Osteocyte (in vitro differentiated cells): ENCODE measurements at regions not wholly inside any gene's neighbourhood (a gene's known extent, or its start where the extent isn't known, plus 50 kb on each side); places are given as distances from the start of the nearest gene placed in this dataset.

Experiments
- DNase-seq: peaks from one replicate; pipeline ENCODE4 v3.0.0; 2021; ENCODE audit warnings: mixed read lengths; ENCODE audit not compliant: unreplicated experiment; ENCODE audit errors: extremely low spot score
- H3K27ac Mint-ChIP-seq: one replicate; pipeline ENCODE4 v1.8.0; 2021; ENCODE audit warnings: mild to moderate bottlenecking, mixed read lengths; ENCODE audit not compliant: unreplicated experiment
- H3K27me3 Mint-ChIP-seq: one replicate; pipeline ENCODE4 v1.8.0; 2021; ENCODE audit warnings: mixed read lengths; ENCODE audit not compliant: unreplicated experiment
- H3K36me3 Mint-ChIP-seq: one replicate; pipeline ENCODE4 v1.8.0; 2021; ENCODE audit warnings: mixed read lengths; ENCODE audit not compliant: unreplicated experiment
- H3K4me1 Mint-ChIP-seq: one replicate; pipeline ENCODE4 v1.8.0; 2021; ENCODE audit warnings: mixed read lengths; ENCODE audit not compliant: unreplicated experiment
- H3K4me3 Mint-ChIP-seq: one replicate; pipeline ENCODE4 v1.8.0; 2021; ENCODE audit warnings: mild to moderate bottlenecking, moderate library complexity, mixed read lengths; ENCODE audit not compliant: unreplicated experiment
- H3K9me3 Mint-ChIP-seq: one replicate; pipeline ENCODE4 v1.8.0; 2021; ENCODE audit warnings: mixed read lengths; ENCODE audit not compliant: unreplicated experiment
- TF ChIP-seq, protein P1 (sequence below): fragments of 200-600 bp; sonication (generic); IDR thresholded peaks from 2 replicates; pipeline ENCODE4 v1.5.0; 2021; ENCODE audit warnings: antibody characterized with exemption, mild to moderate bottlenecking, moderate library complexity

GRCh38 chr10:36451391-36451970 lies 673.9 kb upstream of the ANKRD30A start:
- H3K27ac Mint-ChIP-seq: no peak overlapping the region
- H3K9me3 Mint-ChIP-seq: no peaks in the 10 kb centered on the region
- H3K36me3 Mint-ChIP-seq: no peaks in the 10 kb centered on the region
- TF ChIP-seq, protein P1, sequence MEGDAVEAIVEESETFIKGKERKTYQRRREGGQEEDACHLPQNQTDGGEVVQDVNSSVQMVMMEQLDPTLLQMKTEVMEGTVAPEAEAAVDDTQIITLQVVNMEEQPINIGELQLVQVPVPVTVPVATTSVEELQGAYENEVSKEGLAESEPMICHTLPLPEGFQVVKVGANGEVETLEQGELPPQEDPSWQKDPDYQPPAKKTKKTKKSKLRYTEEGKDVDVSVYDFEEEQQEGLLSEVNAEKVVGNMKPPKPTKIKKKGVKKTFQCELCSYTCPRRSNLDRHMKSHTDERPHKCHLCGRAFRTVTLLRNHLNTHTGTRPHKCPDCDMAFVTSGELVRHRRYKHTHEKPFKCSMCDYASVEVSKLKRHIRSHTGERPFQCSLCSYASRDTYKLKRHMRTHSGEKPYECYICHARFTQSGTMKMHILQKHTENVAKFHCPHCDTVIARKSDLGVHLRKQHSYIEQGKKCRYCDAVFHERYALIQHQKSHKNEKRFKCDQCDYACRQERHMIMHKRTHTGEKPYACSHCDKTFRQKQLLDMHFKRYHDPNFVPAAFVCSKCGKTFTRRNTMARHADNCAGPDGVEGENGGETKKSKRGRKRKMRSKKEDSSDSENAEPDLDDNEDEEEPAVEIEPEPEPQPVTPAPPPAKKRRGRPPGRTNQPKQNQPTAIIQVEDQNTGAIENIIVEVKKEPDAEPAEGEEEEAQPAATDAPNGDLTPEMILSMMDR: no peak
- no peaks in the 10 kb centered on the region for H3K27me3 Mint-ChIP-seq
- H3K4me3 Mint-ChIP-seq: no peak overlapping the region
- DNase-seq: no peak
- peaks cover 15% of the 10 kb centered on the region for H3K4me1 Mint-ChIP-seq

- Mint-ChIP-seq H3K27me3 (no peaks in the 10 kb centered on the region), H3K4me3 (no peak overlapping the region), H3K9me3 (no peaks in the 10 kb centered on the region), H3K27ac (no peak overlapping the region), H3K4me1 (peaks cover 12% of the 10 kb centered on the region), H3K36me3 (no peaks in the 10 kb centered on the region)
- no peak for DNase-seq
- TF ChIP-seq, protein P1: no peak
These were observed 675.0 kb upstream of the ANKRD30A start for GRCh38 chr10:36450380-36450779.

DNA sequence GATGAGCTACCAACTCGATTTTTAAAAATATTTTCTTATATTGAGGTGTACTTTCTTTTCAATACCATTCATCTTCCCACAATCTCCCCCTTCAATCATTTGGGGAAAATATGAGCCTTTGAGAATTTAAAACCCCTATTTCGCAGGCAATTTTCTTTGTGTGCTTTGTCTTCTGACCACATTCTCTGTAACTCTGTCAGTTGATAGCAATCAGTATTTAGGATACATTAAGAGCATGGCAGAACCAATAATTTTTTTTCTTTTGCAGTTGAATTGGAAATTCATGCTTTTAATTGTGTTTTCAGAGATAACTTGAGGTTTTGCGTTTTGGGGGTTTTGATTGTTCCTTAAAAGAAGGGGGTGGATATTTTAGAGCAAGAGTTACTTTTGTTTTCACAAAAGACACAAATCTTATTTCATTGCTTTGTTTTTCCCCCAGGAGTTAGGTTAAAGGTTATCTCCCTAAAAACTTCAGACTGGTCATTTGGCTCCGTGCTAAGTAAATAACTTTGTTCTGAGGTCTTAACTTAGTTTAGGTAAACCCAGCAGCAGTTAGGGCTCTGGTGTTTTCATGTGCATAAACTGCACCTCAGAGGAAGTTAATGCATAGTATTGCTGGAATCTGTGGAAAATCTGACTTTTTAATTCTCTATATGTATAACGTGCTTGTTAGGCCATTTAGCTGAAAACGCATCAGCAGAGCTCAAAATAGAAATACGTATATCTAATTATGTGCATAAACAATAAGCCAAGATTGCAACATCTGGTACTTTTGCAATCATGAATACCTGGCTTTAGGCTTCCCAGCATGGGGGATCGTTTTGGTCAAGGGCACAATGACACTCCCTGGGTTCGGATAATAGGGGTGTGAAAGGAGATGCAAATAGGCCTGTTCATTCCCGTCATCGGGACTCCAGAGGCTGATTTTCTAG lies 676.4 kb upstream of the ANKRD30A start:
- peaks cover 12% of the 10 kb centered on the region for H3K4me1 Mint-ChIP-seq
- H3K9me3 Mint-ChIP-seq: no peaks in the 10 kb centered on the region
- no peak overlapping the region for H3K4me3 Mint-ChIP-seq
- DNase-seq: no peak
- no peaks in the 10 kb centered on the region for H3K36me3 Mint-ChIP-seq
- TF ChIP-seq, protein P1: no peak
- H3K27me3 Mint-ChIP-seq: no peaks in the 10 kb centered on the region
- H3K27ac Mint-ChIP-seq: no peak overlapping the region

GRCh38 chr10:36446881-36447280 lies 678.5 kb upstream of the ANKRD30A start:
- no peak overlapping the region for H3K27ac Mint-ChIP-seq
- H3K4me3 Mint-ChIP-seq: no peak overlapping the region
- peaks cover 15% of the 10 kb centered on the region for H3K4me1 Mint-ChIP-seq
- no peaks in the 10 kb centered on the region for H3K27me3 Mint-ChIP-seq
- no peak for DNase-seq
- no peaks in the 10 kb centered on the region for H3K36me3 Mint-ChIP-seq
- TF ChIP-seq, protein P1: no peak
- H3K9me3 Mint-ChIP-seq: no peaks in the 10 kb centered on the region

GRCh38 chr10:36443233-36443632 lies 682.2 kb upstream of the ANKRD30A start:
- Mint-ChIP-seq H3K4me3 (no peak overlapping the region), H3K27ac (no peak overlapping the region), H3K36me3 (no peaks in the 10 kb centered on the region), H3K27me3 (no peaks in the 10 kb centered on the region), H3K4me1 (peaks cover 3% of the 10 kb centered on the region), H3K9me3 (no peaks in the 10 kb centered on the region)
- TF ChIP-seq, protein P1: no peak
- DNase-seq: no peak
